HepG2 (cell line): ENCODE measurements at regions not wholly inside any gene's neighbourhood (a gene's known extent, or its start where the extent isn't known, plus 50 kb on each side); places are given as distances from the start of the nearest gene placed in this dataset.

Experiments used
- ATAC-seq: fragments of 200-7000 bp; cut with Tn5 transposase; 3 replicates; pipeline ENCODE4 v1.9.1; 2020; ENCODE audit warnings: mild to moderate bottlenecking, moderate library complexity
- BruUV-seq: library from RNA; stranded (reverse); fragments of 400-500 nt; replicated peaks from 2 replicates; lab custom pipeline; 2021; lab: Mats Ljungman, UMichigan
- CTCF ChIA-PET: fragments of 300-600 bp; formaldehyde crosslinking; extraction: SDS; loops from one replicate; lab custom pipeline; 2021; ENCODE audit warnings: low total read pairs, inconsistent platforms, low intra/inter-chr PET ratio; lab: Yijun Ruan, JAX
- POLR2A ChIA-PET: fragments of 350-600 bp; sonication (Branson Sonifier 250); formaldehyde crosslinking; loops from one replicate; lab custom pipeline; 2020; ENCODE audit warnings: antibody characterized with exemption, inconsistent platforms; lab: Yijun Ruan, JAX
- DNase-seq: peaks from one replicate; pipeline ENCODE4 v3.0.0-alpha.2; 2015; ENCODE audit warnings: low spot score
- FAIRE-seq: peaks from 3 replicates; lab custom pipeline; 2011; peaks lifted over from hg19 to GRCh38; lab: Jason Lieb, UNC
- H2AFZ ChIP-seq: one replicate; pipeline ENCODE4 v1.6.1; 2011; ENCODE audit warnings: low read length, inconsistent platforms
- H3K27ac ChIP-seq: fragments of 300-600 bp; 3 replicates; pipeline ENCODE4 v1.8.0; 2011; ENCODE audit warnings: mixed run types, mild to moderate bottlenecking, mixed read lengths, low read length, inconsistent platforms; ENCODE audit not compliant: insufficient read depth; ENCODE audit errors: extremely low read length
- H3K27me3 ChIP-seq, 2 experiments: fragments of 200-600 bp in 1 of 2; 2 replicates in 1 of 2; 3 replicates in 1 of 2; pipeline versions ENCODE4 v1.6.0 to v1.8.0; 2011; ENCODE audit warnings: low read length in 2 of 2, mild to moderate bottlenecking in 2 of 2, moderate library complexity in 2 of 2, inconsistent platforms in 1 of 2; ENCODE audit not compliant: insufficient read depth in 2 of 2, control insufficient read depth in 1 of 2
- H3K36me3 ChIP-seq, 2 experiments: fragments of 200-600 bp in 1 of 2; replicated peaks in 1 of 2; 2 replicates in 1 of 2; 3 replicates in 1 of 2; pipeline versions ENCODE4 v1.5.1 to v1.8.0; 2011; ENCODE audit warnings: low read length in 2 of 2, inconsistent platforms in 1 of 2; ENCODE audit not compliant: insufficient read depth in 2 of 2, control insufficient read depth in 1 of 2
- H3K4me1 ChIP-seq: 2 replicates; pipeline ENCODE4 v1.5.1; 2012; ENCODE audit warnings: low read length, inconsistent platforms; ENCODE audit not compliant: insufficient read depth
- H3K4me2 ChIP-seq: 2 replicates; pipeline ENCODE4 v1.6.0; 2011; ENCODE audit warnings: low read depth, low read length, inconsistent platforms
- H3K4me3 ChIP-seq, 3 experiments: fragments of 200-600 bp in 1 of 3; sonication (generic), shearing (Covaris generic) in 1 of 3; replicated peaks in 1 of 3; 2 replicates each; pipeline ENCODE4 v1.5.1; 2011 to 2016; ENCODE audit warnings: low read length in 3 of 3, inconsistent platforms in 2 of 3, low read depth in 2 of 3, mild to moderate bottlenecking in 2 of 3, control low read depth in 1 of 3, mixed read lengths in 1 of 3; ENCODE audit not compliant: insufficient read depth in 1 of 3
- H3K79me2 ChIP-seq: one replicate; pipeline ENCODE4 v1.6.1; 2011; ENCODE audit warnings: low read length, inconsistent platforms; ENCODE audit not compliant: insufficient read depth
- H3K9ac ChIP-seq: 2 replicates; pipeline ENCODE4 v1.6.0; 2011; ENCODE audit warnings: mild to moderate bottlenecking, low read depth, low read length, inconsistent platforms; ENCODE audit not compliant: insufficient read depth
- H3K9me3 ChIP-seq: 2 replicates; pipeline ENCODE4 v1.5.1; 2012; ENCODE audit warnings: mild to moderate bottlenecking, low read length
- H4K20me1 ChIP-seq: 2 replicates; pipeline ENCODE4 v1.6.0; 2011; ENCODE audit warnings: inconsistent platforms, mild to moderate bottlenecking, low read length, moderate library complexity; ENCODE audit not compliant: insufficient read depth
- ARID2 ChIP-seq: sonication (generic); formaldehyde crosslinking; IDR thresholded peaks from 2 replicates; pipeline ENCODE4 v1.8.1; 2022; ENCODE audit warnings: mild to moderate bottlenecking, missing genetic modification reagents, borderline replicate concordance
- ARID5B ChIP-seq: IDR thresholded peaks from 2 replicates; pipeline ENCODE4 v1.4.0; 2020; ENCODE audit warnings: mild to moderate bottlenecking, missing genetic modification reagents
- ATF7 ChIP-seq, 2 experiments: fragments of 450-650 bp in 1 of 2; sonication (generic) in 1 of 2; formaldehyde crosslinking in 1 of 2; IDR thresholded peaks; 2 replicates each; pipeline versions ENCODE4 v1.4.0 to v1.6.1; 2016 to 2020; ENCODE audit warnings: antibody characterized with exemption in 1 of 2, mild to moderate bottlenecking in 1 of 2, missing genetic modification reagents in 1 of 2
- CREB1 ChIP-seq, 2 experiments: fragments of 450-650 bp in 1 of 2; IDR thresholded peaks; 2 replicates each; pipeline ENCODE4 v1.6.1; 2016 to 2017; ENCODE audit warnings: control low read depth in 1 of 2, mild to moderate bottlenecking in 1 of 2, missing compliant biosample characterization in 1 of 2, missing genetic modification characterization in 1 of 2
- FOXP4 ChIP-seq: sonication (generic); formaldehyde crosslinking; IDR thresholded peaks from 2 replicates; pipeline ENCODE4 v1.4.0; 2020; ENCODE audit warnings: missing genetic modification reagents
- GTF3A ChIP-seq: sonication (generic); formaldehyde crosslinking; conservative IDR thresholded peaks from 2 replicates; pipeline ENCODE4 v1.4.0; 2020; ENCODE audit warnings: mild to moderate bottlenecking, missing genetic modification reagents
- MTF2 ChIP-seq: sonication (generic); formaldehyde crosslinking; IDR thresholded peaks from 2 replicates; pipeline ENCODE4 v1.5.0; 2020; ENCODE audit warnings: missing genetic modification reagents, borderline replicate concordance
- MXD1 ChIP-seq: sonication (generic); formaldehyde crosslinking; IDR thresholded peaks from 2 replicates; pipeline ENCODE4 v1.4.0; 2020; ENCODE audit warnings: mild to moderate bottlenecking, missing genetic modification reagents
- MYNN ChIP-seq: sonication (generic); formaldehyde crosslinking; IDR thresholded peaks from 2 replicates; pipeline ENCODE4 v1.4.0; 2020; ENCODE audit warnings: mild to moderate bottlenecking, low read depth, missing genetic modification reagents
- POGZ ChIP-seq: sonication (generic); formaldehyde crosslinking; IDR thresholded peaks from 2 replicates; pipeline ENCODE4 v1.4.0; 2020; ENCODE audit warnings: mild to moderate bottlenecking, missing genetic modification reagents
- SIX1 ChIP-seq: sonication (generic); formaldehyde crosslinking; IDR thresholded peaks from 2 replicates; pipeline ENCODE4 v1.4.0; 2020; ENCODE audit warnings: missing genetic modification reagents, borderline replicate concordance
- TCF7 ChIP-seq: sonication (generic); IDR thresholded peaks from 2 replicates; pipeline ENCODE4 v1.6.1; 2016; ENCODE audit warnings: antibody characterized with exemption, low read depth
- ZBTB43 ChIP-seq: sonication (generic); formaldehyde crosslinking; conservative IDR thresholded peaks from 2 replicates; pipeline ENCODE4 v1.4.0; 2020; ENCODE audit warnings: missing genetic modification reagents
- ZFP91 ChIP-seq: sonication (generic); formaldehyde crosslinking; IDR thresholded peaks from 2 replicates; pipeline ENCODE4 v1.9.0; 2022; ENCODE audit warnings: missing genetic modification reagents, mild to moderate bottlenecking, borderline replicate concordance
- ZNF30 ChIP-seq: sonication (generic); formaldehyde crosslinking; IDR thresholded peaks from 2 replicates; pipeline ENCODE4 v1.5.0; 2020; ENCODE audit warnings: mild to moderate bottlenecking, missing genetic modification reagents
- ZNF598 ChIP-seq: sonication (generic); formaldehyde crosslinking; IDR thresholded peaks from 2 replicates; pipeline ENCODE4 v1.5.1; 2020; ENCODE audit warnings: mild to moderate bottlenecking, missing genetic modification reagents, borderline replicate concordance
- WGBS: methylation state at CpG from one replicate; pipeline ENCODE4 v1.1.6; 2017; ENCODE audit warnings: low lambda C conversion rate; 5-methylcytosine and 5-hydroxymethylcytosine counted together
- in situ Hi-C: cut with HindIII; loops from 2 replicates; pipeline ENCODE4 v1.10.0; 2017; ENCODE audit warnings: low pct_unique_long_range_greater_than_20kb; ENCODE audit not compliant: extremely low pct_ligation_motif_present
- intact Hi-C: fragments of 100-400 bp; cut with micrococcal nuclease; formaldehyde crosslinking; loops from one replicate; pipeline ENCODE4 v1.10.0; 2022; ENCODE audit not compliant: unreplicated experiment

GRCh38 chr10:62529396-62529795 is 155.2 kb downstream of the ZNF365 start:
- no peak overlapping the region for H3K4me3 ChIP-seq
- no peak overlapping the region for H3K9ac ChIP-seq
- H3K4me2 ChIP-seq: no peak overlapping the region
- CTCF ChIA-PET: no interaction called here
- H2AFZ ChIP-seq: no peak overlapping the region
- FAIRE-seq (no peak), DNase-seq (no peak), ATAC-seq (no peak)
- WGBS: 5% methylated on average over 2 of the region's 2 CpGs
- H3K27me3 ChIP-seq: no peaks in the 10 kb centered on the region; a peak in 1 of 5 replicates
- H3K79me2 ChIP-seq: no peaks in the 10 kb centered on the region
- POLR2A ChIA-PET: no interaction called here
- intact Hi-C loops (no loop called here), in situ Hi-C loops (no loop called here)
- no peaks in the 10 kb centered on the region for H4K20me1 ChIP-seq
- no peaks in the 10 kb centered on the region for H3K9me3 ChIP-seq
- no TSS peak for BruUV-seq
- peaks cover 14% of the 10 kb centered on the region; the same call in 1 of the 2 replicates for H3K4me1 ChIP-seq
- no peaks in the 10 kb centered on the region for H3K36me3 ChIP-seq
- no peak overlapping the region for H3K27ac ChIP-seq
- no peak for TF ChIP-seq ZFP91 (CRISPR knock-in tag)
- no peak for TF ChIP-seq ATF7 (IDR thresholded peaks at IDR 0.05)
- no peak for TF ChIP-seq ATF7 (CRISPR knock-in tag; IDR thresholded peaks at IDR 0.05)
- TF ChIP-seq ZBTB43: no peak
- no peak for TF ChIP-seq TCF7
- no peak for TF ChIP-seq MTF2
- no peak for TF ChIP-seq MXD1
- no peak for TF ChIP-seq POGZ (CRISPR knock-in tag)
- TF ChIP-seq ZNF30 (CRISPR knock-in tag): no peak
- TF ChIP-seq ARID5B (CRISPR knock-in tag): no peak
- TF ChIP-seq ZNF598 (CRISPR knock-in tag): no peak
- no peak for TF ChIP-seq GTF3A (CRISPR knock-in tag)
- no peak for TF ChIP-seq SIX1 (CRISPR knock-in tag)
- no peak for TF ChIP-seq MYNN (CRISPR knock-in tag)
- TF ChIP-seq FOXP4 (CRISPR knock-in tag): no peak
- no peak for TF ChIP-seq CREB1 (IDR thresholded peaks at IDR 0.05)
- TF ChIP-seq CREB1 (CRISPR knock-in tag; IDR thresholded peaks at IDR 0.05): no peak
- TF ChIP-seq ARID2: no peak
